ENCODE measurements at regions not wholly inside any gene's neighbourhood (a gene's known extent, or its start where the extent isn't known, plus 50 kb on each side); places are given as distances from the start of the nearest gene placed in this dataset.
"Not testable (repeated sequence)": the region's sequence is repeated elsewhere in the genome, so short reads cannot be mapped to it uniquely, and the experiment has no call there.

- DNase-seq = no peak
Measured at GRCh38 chr1:47523835-47524215, 86.0 kb downstream of the FOXD2 start.

- no peak for DNase-seq
Measured at GRCh38 chr1:47524272-47524671, 86.4 kb downstream of the FOXD2 start.

GRCh38 chr1:47527653-47528272 is 89.9 kb downstream of the FOXD2 start:
- DNase-seq = no peak

- no peak for DNase-seq
Measured at GRCh38 chr1:47529520-47530098, 91.8 kb downstream of the FOXD2 start.

GRCh38 chr1:47532921-47533792 is 95.3 kb downstream of the FOXD2 start:
- DNase-seq = no peak

GRCh38 chr1:47533793-47534328 is 96.0 kb downstream of the FOXD2 start:
- no peak for DNase-seq

- no peak for DNase-seq
Measured at GRCh38 chr1:47534436-47534835, 96.6 kb downstream of the FOXD2 start.

- no peak for DNase-seq
Measured at GRCh38 chr1:47536646-47537118, 98.8 kb downstream of the FOXD2 start.

GRCh38 chr1:47537268-47537667 is 99.4 kb downstream of the FOXD2 start:
- no peak for DNase-seq

- no peak for DNase-seq
Measured at GRCh38 chr1:47537966-47538365, 100.1 kb downstream of the FOXD2 start.

GRCh38 chr1:47538530-47538929 is 100.7 kb downstream of the FOXD2 start:
- not testable (repeated sequence) for DNase-seq

GRCh38 chr1:47541705-47542104 is 103.9 kb downstream of the FOXD2 start:
- not testable (repeated sequence) for DNase-seq

GRCh38 chr1:47543089-47543488 is 105.2 kb downstream of the FOXD2 start:
- not testable (repeated sequence) for DNase-seq

GRCh38 chr1:47545912-47546483 is 108.2 kb downstream of the FOXD2 start:
- no peak for DNase-seq

GRCh38 chr1:47547753-47548573 is 110.1 kb downstream of the FOXD2 start:
- no peak for DNase-seq

- DNase-seq = no peak
Measured at GRCh38 chr1:47548637-47549036, 110.8 kb downstream of the FOXD2 start.

- DNase-seq = no peak
Measured at GRCh38 chr1:47549532-47549931, 111.7 kb downstream of the FOXD2 start.

- DNase-seq = no peak
Measured at GRCh38 chr1:47550929-47551328, 113.1 kb downstream of the FOXD2 start.

GRCh38 chr1:47551971-47552528 is 114.2 kb downstream of the FOXD2 start:
- DNase-seq = no peak

GRCh38 chr1:47554082-47554481 is 116.2 kb downstream of the FOXD2 start:
- DNase-seq = no peak

GRCh38 chr1:47554901-47555300 is 117.1 kb downstream of the FOXD2 start:
- DNase-seq = no peak

GRCh38 chr1:47555306-47555705 is 117.5 kb downstream of the FOXD2 start:
- no peak for DNase-seq

Data from activated T-cell treated with anti-CD3 and anti-CD28 coated beads, Interleukin-2, amount 50 U/mL, for 48 hours (primary cell).